Choroid plexus epithelial cell (primary cell): ENCODE measurements at regions not wholly inside any gene's neighbourhood (a gene's known extent, or its start where the extent isn't known, plus 50 kb on each side); places are given as distances from the start of the nearest gene placed in this dataset.

Experiments
- DNase-seq: peaks from one replicate; pipeline ENCODE4 v3.0.0-alpha.2; 2010; ENCODE audit warnings: low read depth
- H3K4me3 ChIP-seq: 2 replicates; pipeline ENCODE4 v1.5.1; 2011; ENCODE audit warnings: low read depth, mild to moderate bottlenecking, control low read depth, low read length, moderate library complexity
- CTCF ChIP-seq: conservative IDR thresholded peaks from 2 replicates; pipeline ENCODE4 v1.5.1; 2011; ENCODE audit warnings: low read depth, mild to moderate bottlenecking, control low read depth, inconsistent platforms, low read length, moderate library complexity

GRCh38 chr2:146251328-146251727 is 1593.5 kb upstream of the ACVR2A start:
- no peak for DNase-seq
- H3K4me3 ChIP-seq = no peak overlapping the region
- TF ChIP-seq CTCF = no peak

- no peak for TF ChIP-seq CTCF
- H3K4me3 ChIP-seq = no peak overlapping the region
- peak; percentile 43 for DNase-seq
Measured at GRCh38 chr2:146246736-146247523, 1597.9 kb upstream of the ACVR2A start.

GRCh38 chr2:146246002-146246735 is 1598.7 kb upstream of the ACVR2A start:
- peak; percentile 85 for DNase-seq
- H3K4me3 ChIP-seq = no peak overlapping the region
- no peak for TF ChIP-seq CTCF

GRCh38 chr2:146244830-146245229 is 1600.0 kb upstream of the ACVR2A start:
- no peak for DNase-seq
- no peak overlapping the region for H3K4me3 ChIP-seq
- TF ChIP-seq CTCF = no peak

GRCh38 chr2:146244131-146244530 is 1600.7 kb upstream of the ACVR2A start:
- H3K4me3 ChIP-seq = no peak overlapping the region
- TF ChIP-seq CTCF = no peak
- no peak for DNase-seq

- no peak overlapping the region for H3K4me3 ChIP-seq
- DNase-seq = no peak
- TF ChIP-seq CTCF = no peak
Measured at GRCh38 chr2:146241023-146241422, 1603.8 kb upstream of the ACVR2A start.
